GM12874 (cell line): ENCODE measurements at regions not wholly inside any gene's neighbourhood (a gene's known extent, or its start where the extent isn't known, plus 50 kb on each side); places are given as distances from the start of the nearest gene placed in this dataset.

Experiments used
- CTCF ChIP-seq: IDR thresholded peaks from 2 replicates; pipeline ENCODE4 v1.5.1; 2011; ENCODE audit warnings: low read depth, mild to moderate bottlenecking, control low read depth, low read length, moderate library complexity; ENCODE audit not compliant: insufficient read depth

- no peak for TF ChIP-seq CTCF
These were observed 610.9 kb downstream of the DTWD2 start for GRCh38 chr5:118377420-118377819.

- no peak for TF ChIP-seq CTCF
These were observed 616.1 kb downstream of the DTWD2 start for GRCh38 chr5:118371973-118372831.

- no peak for TF ChIP-seq CTCF
These were observed 621.9 kb downstream of the DTWD2 start for GRCh38 chr5:118366429-118366828.

GRCh38 chr5:118365718-118366117 lies 622.6 kb downstream of the DTWD2 start:
- no peak for TF ChIP-seq CTCF

- no peak for TF ChIP-seq CTCF
These were observed 633.5 kb downstream of the DTWD2 start for GRCh38 chr5:118354797-118355196.

GRCh38 chr5:118353970-118354369 lies 634.4 kb downstream of the DTWD2 start:
- TF ChIP-seq CTCF: no peak

- TF ChIP-seq CTCF: no peak
These were observed 651.9 kb downstream of the DTWD2 start for GRCh38 chr5:118336468-118336867.
